HG02981 (cell line): ENCODE measurements at regions not wholly inside any gene's neighbourhood (a gene's known extent, or its start where the extent isn't known, plus 50 kb on each side); places are given as distances from the start of the nearest gene placed in this dataset.

ENCODE experiments used
- ATAC-seq: cut with Tn5 transposase; IDR thresholded peaks from one replicate; pipeline ENCODE4 v1.9.1; 2021; ENCODE audit warnings: mild to moderate bottlenecking, moderate library complexity; ENCODE audit not compliant: unreplicated experiment

DNA sequence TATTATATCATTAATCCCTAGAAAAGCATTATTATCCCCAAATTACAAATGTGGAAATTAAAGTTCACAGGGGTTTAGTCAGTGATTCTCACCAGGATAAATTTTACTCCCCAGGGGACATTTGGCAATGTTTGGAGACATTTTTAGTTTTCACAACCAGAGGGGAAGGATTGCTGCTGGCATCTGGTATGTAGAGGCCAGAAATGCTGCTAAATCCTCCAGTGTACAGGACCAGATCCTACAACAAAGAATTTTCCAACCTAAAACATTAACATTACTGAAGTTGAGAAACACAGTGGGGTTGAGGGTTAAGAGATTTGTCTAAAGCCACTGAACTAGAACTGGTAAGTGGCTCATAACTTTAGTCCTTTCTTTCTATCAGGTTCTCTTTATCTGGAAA, 162.0 kb upstream of the SYT6 start:
- ATAC-seq: no peak

DNA sequence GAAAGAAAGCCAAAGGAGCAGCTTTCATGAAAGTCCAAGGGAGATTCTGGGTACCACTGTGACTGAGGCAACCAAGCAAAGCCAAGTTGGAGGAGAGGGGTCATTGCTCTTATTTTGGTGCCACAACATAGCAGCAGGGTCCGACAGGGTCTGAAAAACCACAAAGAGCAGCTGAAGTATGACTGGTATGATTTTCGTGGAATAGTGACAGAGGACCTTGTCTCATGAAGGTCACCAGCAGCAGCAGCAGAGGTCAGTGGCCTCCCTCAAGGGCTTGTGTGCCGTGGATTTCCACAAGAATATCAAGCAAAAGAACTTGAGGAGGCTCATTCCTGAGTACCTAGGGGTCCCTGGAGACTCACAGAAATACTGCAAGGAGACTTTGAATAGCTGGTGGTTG, 160.9 kb upstream of the SYT6 start:
- no peak for ATAC-seq

DNA sequence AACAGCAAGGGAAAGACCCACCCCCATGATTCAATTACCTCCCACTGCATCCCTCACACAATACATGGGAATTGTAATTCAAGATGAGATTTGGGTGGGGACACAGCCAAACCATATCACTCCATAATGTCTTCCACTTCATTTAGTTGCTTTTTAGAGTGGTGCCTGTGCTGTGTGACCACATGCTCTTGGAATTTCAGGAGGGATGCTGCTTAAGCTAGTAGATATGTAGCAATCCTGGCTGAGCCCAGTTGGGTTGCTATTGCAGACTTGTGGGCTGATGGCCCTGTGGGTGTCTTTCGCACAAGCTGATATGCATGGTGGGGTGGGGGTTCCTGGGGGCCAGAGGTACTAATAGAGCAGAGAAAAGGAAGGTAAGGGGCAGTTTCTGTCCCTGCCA, 160.4 kb upstream of the SYT6 start:
- no peak for ATAC-seq

DNA sequence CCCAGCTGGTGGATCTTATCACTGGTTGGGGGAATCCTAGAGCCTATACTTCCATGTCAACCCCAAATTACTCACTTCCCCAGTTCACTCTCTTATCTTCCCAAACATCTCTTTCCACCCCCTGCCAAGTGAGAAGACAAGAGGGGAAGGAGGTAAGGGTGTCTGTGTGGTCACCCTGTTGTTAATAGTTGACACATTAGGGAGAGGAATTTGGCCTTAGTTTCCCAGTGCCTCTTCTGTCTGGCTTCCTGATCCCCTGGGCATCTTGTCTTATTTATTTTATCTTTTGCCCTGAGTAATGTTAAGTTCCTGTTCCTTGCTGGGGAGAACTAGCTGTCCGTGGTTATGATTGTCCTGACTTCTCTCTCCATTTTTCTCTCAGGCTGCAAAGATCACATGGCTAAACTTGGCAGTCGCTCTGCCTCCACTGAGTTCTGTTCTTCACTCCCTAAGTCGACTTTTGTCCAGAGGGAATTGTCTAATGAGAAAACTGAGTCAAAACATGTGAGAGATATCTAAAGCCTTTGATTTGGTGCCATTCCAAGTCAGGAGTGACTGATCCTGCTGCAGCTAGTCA, 157.1 kb upstream of the SYT6 start:
- no peak for ATAC-seq

DNA sequence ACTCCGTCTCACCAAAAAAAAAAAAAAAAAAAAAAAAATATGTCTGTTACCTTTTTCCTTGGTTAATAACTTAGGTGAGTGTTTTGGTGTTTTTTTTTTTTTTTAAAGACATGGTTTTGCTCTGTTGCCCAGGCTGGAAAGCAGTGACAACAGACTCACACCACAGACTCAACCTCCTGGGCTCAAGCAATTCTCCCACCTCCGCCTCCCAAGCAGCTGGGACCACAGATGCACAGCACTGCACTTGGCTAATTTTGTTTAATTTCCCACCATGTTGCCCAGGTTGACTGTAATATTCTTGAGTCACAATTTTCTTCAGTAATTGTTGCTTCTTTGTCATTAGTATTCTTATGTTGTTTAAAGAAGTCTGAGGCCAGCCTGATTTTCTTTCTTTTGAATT, 149.2 kb upstream of the SYT6 start:
- ATAC-seq: no peak

DNA sequence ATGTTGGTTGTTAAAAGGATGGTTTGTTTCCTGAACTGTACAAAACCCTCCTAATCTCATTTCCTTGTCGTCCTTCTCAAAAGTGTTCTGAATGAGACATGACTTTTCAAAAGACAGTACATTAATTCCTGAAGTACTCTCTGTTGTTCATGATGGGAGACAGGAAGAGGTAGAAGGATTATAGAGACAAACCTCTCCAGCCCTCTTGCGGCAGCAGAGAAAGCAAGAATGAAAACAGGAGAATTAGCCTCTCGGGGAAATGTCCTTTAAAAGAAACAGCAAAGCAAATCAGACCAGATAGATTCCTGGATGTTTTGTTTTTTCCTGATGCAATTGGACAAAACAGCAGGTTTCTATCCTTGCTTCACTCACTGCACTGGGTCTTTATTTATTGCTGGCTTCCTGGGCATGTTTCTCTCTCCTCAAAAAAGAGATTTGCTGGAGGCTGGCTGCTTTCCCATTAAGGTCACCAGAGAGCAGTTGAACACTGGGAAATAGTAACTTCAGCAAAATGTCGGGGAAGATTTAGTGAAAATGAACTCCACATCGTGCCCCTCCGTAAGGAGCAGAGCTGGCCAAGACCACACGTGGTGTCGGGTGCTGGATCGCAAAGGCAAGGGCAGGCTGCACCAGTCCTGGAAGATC, 145.8 kb upstream of the SYT6 start:
- no peak for ATAC-seq

DNA sequence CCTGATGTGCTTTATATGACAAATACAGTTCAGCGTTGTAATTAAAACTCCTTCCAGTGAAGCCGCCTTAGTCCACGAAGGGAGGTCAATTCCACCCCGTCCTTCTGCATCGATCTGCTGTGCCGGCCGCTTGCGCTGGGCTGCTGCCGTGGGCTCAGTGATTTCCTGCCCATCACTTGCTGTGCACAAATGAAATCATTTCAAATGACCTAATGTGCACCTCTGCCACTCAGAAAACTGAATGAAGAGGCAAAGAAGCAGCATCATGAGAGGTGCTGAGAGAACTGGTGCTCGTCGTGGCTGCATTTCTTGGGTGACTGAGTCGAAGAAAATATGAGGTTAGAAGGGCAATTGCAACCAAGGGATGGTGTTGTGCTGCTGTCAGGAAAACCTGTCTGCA, 144.3 kb upstream of the SYT6 start:
- no peak for ATAC-seq

DNA sequence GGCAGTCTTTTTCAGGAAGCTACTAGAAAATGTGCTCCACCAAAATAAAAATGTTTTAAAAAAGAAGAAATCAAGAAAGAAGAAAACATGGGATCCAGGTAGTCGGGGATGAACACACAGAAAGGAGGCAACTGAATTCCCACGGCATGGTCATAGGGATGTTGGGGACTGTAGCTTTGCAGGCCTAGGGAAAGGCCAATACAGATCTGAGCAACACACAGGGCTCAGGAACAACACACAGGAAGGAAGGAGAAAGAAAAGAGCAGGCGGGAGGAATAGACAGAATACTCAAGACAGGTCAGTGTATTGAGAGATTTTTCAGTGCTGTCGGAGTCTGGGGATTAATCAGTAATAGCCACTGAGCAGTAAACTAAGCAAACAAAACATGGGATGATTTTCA, 142.7 kb upstream of the SYT6 start:
- no peak for ATAC-seq

DNA sequence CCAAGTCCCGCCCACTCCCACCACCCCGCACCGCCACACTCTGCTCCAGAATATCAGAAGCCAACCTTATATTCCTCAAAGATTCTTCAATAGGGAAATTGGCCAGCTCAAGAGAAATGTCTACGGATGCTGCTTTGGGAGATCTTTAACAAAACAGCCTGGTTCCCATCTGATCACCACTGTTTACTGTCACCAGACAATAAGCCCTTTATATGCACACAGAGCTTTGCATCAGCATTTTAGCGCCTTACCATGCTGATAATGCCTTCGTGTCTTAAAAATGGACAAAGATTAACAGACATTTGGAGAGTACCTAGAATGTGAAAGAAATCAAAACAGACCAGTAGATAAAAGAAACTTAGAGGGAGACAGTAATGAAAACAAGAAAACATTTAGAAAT, 141.7 kb upstream of the SYT6 start:
- ATAC-seq: no peak

DNA sequence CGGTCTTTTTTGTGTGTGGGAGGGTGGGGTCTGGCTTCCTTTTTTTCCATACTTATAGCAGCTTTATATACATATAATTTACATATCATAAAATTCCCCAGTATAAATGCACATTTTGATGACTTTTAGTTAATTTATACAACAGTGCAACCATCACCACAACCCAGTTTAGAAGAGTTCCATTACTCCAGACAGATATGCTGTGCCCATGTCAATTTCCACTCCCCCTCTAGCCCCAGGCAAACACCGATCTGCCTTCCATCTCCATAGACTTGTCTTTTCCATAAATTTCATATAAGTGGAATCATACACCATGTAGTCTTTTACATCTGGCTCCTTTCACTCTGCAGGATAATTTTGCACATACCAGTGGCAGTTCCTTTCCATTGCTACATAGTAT, 139.2 kb upstream of the SYT6 start:
- no peak for ATAC-seq

DNA sequence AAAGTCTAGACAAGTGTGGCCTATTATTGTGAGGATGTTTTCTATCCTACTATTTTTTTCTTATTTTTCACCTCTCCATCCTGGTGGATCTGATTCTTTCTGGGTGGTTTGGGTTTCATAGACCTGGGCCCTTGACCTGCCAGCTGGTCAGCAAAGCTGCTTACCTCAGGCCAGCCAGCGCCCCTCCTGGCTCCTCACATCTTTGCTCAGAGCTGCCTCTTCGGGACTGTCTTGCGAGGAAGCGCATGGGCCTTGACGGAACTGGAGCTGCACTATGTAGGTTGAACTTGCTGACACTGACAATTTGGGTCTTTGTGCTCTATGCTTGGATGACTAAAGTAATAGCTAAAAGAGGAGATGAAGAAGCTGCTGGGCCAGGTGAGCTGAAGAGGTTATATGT, 138.5 kb upstream of the SYT6 start:
- ATAC-seq: no peak

DNA sequence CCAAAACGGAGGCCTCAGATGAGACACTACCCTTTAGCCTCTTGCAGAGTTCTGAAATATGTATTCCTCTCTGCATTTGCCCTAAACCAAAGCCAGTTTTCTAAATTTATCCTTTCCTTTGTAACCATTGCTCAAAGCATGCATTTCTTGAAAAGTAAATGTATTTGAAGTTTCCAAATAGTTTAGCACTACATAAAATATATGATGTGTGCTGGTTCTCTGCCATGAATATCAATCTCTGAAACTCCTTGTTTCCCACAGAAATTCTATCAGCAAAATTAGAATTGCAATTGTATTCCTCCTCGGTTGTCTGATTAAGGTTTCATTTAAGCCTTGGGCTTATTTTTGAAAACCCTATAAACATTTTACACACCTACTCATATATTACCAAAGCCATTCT, 137.1 kb upstream of the SYT6 start:
- no peak for ATAC-seq

DNA sequence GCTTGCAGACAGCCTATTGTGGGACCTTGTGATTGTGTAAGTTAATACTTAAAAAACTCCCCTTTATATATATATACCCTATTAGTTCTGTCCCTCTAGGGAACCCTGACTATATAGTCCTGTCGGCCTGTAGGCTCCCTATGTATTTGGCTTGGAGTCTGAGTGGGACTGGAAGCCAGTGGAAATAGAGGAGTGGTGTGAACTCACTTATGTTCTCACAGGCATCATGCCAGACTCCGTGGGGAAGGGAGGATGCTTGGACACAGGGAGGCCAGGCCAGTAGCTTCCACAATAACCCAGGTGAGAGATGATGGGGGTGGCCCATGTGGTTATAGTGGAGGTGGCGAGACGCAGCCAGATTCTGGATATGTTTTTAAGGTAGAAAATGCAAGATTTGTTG, 136.7 kb upstream of the SYT6 start:
- ATAC-seq: no peak

DNA sequence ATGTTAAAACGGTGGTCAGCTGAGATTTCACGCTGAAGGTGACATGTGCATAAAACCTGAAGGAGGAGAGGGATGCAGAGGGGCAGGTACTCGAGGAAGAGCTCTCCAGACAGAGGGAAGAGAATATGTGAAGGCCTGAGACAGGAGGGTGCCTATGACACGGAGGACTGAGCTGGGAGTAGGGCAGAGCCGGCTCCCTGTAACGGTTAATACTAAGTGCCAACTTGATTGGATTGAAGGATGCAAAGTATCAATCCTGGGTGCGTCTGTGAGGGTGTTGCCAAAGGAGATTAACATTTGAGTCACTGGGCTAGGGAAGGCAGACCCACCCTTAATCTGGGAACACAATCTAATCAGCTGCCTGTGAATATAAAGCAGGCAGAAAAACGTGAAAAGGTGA, 136.2 kb upstream of the SYT6 start:
- no peak for ATAC-seq

DNA sequence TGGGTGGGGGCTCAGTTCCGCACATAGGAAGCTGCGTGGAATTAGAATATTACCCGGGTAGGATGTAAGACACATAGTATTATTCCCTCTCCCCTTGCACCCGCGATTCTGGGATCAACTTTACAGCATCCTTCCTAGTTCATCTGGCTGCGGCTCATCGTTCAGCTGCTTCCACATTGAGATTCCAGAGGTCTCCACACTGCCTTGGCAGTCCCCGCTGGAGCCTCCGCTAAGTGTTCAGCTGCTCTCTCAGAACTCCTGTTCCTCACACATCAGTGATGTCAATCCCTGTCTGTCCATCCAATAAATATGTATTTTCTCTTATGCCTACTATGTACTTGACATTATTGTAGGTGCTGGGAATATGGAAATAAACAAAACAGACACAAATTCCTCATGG, 135.6 kb upstream of the SYT6 start:
- ATAC-seq: no peak

DNA sequence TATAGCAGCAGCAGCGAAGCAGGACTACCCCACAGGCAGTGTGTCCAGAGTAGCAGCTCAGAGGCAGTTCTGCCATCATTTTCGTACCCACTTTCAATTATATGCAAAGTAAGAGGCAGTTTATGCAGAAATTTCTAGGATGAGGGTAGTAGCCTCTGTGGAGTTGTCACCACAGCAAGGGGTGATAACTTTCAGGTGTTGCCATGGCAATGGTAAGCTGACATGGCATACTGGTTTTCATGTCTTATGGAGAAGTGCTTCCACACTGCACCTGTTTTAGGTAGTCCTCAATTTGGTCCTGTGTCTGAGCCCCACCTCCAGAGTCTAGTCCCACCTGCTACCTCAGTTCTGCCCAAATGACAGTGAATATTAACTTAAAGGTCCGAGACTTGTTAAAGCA, 133.3 kb upstream of the SYT6 start:
- no peak for ATAC-seq

DNA sequence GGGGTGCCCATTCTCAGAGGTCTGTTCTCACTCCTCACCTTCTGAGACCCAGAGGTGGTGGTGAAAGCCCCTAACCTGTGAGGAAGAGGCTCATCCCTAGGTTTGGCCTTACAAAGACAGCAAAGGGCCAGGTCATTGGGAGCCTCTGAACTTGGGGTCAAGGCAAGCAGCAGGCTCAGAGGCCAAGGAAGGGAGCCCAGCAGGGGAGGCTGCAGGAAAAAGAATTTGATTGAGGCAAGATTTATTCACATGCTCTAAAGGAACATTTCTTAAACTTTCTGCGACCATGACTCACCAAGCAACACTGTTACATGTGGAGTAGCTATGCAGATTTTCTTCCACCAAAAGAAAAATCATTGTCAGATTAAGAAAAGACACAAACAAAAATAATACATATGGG, 132.5 kb upstream of the SYT6 start:
- no peak for ATAC-seq

DNA sequence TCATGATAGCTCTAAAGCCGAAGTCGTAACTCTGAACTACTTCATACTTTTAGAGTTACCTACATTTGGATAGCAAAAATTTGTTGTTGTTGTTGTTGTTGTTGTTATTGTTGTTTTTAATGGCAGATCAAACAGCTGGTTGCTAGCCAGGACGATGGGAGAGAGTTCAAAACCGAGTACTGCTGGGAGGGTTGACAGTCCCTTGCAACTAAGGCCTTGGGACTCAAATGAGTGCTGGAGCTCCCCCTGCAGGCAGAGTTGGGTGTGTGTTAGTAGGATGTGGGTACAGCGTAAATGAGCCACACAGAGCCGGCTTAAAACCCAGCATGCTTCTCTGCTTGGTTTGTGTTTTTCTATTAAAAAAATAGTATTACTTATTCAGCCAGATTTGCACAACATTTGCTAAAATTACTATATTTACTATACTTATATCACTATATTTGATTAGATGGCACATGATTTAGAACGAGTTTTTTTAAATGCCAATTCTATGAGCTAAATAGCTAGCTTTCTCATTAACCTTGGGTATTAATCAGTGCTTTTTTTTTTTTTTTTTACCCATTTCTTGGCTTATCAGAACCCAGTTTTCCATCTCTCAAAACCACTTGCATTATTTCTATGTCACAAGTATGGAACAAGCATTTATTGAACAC, 129.2 kb upstream of the SYT6 start:
- peak; percentile 91 for ATAC-seq

DNA sequence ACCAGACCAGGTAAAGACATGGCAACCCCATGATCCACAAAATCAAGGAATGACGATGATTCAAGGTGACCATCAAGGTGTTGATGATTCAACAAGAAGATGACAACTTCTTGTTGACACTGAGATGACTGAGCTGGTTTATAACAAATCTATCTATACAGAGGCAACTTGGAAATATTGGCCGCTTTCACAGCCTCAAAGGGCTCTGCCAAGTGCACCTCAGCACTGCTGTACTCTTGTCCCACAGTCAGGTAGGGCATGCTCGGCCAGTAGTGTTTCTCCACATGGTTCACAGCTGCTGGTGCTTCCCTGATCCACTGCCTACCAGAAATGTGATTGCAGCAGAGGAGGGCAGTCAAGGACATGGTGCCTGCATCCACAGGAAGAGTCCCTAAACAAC, 125.2 kb upstream of the SYT6 start:
- ATAC-seq: no peak

DNA sequence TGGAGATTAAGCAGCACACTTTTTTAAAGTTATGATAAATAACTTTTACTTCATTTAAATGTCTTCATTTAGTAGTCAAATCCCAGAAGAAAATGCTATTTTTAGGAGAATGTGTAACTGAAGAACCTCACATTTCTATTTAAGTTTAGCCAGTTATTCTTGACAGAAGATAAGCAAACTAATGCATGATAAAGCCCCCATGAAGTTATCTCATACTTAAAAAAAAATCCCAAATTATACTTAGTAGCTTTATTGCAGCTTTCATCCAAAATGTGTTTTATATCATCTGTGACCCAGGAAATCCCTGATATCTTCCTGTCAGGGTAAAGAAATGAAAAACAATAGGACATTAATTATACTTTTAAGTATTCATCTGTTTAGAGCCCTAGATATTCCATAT, 124.8 kb upstream of the SYT6 start:
- ATAC-seq: no peak

DNA sequence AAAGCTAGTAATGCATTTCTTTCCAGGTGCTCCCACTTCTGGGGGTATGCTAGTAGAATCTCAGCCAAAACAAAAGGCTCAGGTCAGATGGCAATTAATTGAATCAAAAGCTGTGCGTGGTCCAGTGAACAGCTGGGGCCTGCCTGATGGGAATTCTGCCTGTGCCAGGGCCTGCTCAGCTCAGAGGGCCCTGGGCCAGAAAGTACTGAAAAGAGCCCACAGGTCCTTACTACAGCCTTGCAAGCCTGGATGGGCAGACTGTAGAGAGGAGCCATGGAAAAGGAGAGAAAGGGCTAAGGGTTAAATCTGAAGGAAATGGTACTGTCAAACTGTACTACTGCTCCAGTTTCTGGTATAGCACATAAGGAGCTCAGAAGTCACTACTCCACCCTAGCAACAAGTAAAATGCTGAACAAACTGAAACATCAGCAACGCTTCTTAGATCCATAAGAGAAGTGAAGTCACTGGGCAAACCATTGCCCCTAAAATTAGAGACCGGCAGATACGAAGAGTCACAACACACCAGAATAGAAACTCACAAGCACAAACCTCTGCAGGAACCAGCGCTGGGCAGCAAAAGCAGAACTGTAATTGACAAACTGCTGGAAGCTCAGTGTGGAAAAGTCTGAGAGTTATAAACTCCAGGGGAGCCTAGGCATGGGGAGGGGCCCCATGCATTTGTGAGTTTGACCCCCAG, 121.1 kb upstream of the SYT6 start:
- no peak for ATAC-seq

DNA sequence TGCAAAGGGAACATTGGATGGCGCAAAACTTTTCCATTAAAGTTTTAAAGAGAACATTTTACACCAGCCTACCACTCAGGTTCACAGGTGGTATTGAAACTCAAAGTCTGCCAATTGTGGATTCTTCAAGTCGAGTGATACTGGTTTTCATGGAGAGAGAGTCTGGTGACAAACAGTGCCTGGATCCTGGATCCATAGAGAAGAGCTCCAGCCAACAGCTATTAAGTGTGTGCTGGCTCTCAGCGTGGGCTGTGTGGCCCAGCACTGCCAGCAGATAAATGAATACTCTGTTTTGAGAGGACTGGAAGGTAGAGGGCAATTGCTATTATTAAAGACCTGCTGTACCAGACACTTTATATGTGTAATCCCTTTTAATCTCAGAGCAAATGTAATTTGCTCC, 118.9 kb upstream of the SYT6 start:
- ATAC-seq: no peak
